AG09309 (cell line): ENCODE measurements at regions not wholly inside any gene's neighbourhood (a gene's known extent, or its start where the extent isn't known, plus 50 kb on each side); places are given as distances from the start of the nearest gene placed in this dataset.

Experiments
- DNase-seq: peaks from one replicate; pipeline ENCODE4 v3.0.0-alpha.2; 2010; ENCODE audit warnings: low read depth
- H3K4me3 ChIP-seq: 2 replicates; pipeline ENCODE4 v1.5.1; 2011; ENCODE audit warnings: mild to moderate bottlenecking, low read depth, low read length, moderate library complexity; ENCODE audit not compliant: control insufficient read depth
- TF ChIP-seq, protein P1 (sequence below): IDR thresholded peaks from 2 replicates; pipeline ENCODE4 v1.5.1; 2011; ENCODE audit warnings: mild to moderate bottlenecking, low read depth, low read length, inconsistent platforms; ENCODE audit not compliant: insufficient read depth, control insufficient read depth; ENCODE audit errors: missing control alignments

DNA sequence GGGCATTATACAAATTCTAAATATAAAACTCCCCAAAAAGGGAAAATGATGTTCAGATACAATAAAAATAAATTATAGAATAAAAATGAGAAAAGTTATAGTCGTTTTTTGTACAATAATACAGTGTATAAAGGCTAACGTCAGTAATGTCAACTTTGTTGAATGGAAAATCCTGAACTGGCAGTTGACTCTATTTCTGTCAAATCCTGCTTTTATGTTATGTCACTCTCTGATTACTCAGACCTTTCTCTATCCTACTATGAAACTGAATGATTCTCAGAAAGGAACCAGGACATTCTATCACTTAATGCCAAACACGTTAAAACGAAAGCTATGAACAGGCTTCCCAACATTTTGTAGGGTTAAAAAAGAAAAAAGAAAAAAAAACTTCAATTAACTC, 636.4 kb downstream of the USP25 start:
- TF ChIP-seq, protein P1, sequence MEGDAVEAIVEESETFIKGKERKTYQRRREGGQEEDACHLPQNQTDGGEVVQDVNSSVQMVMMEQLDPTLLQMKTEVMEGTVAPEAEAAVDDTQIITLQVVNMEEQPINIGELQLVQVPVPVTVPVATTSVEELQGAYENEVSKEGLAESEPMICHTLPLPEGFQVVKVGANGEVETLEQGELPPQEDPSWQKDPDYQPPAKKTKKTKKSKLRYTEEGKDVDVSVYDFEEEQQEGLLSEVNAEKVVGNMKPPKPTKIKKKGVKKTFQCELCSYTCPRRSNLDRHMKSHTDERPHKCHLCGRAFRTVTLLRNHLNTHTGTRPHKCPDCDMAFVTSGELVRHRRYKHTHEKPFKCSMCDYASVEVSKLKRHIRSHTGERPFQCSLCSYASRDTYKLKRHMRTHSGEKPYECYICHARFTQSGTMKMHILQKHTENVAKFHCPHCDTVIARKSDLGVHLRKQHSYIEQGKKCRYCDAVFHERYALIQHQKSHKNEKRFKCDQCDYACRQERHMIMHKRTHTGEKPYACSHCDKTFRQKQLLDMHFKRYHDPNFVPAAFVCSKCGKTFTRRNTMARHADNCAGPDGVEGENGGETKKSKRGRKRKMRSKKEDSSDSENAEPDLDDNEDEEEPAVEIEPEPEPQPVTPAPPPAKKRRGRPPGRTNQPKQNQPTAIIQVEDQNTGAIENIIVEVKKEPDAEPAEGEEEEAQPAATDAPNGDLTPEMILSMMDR: no peak
- DNase-seq: no peak
- H3K4me3 ChIP-seq: no peak overlapping the region

DNA sequence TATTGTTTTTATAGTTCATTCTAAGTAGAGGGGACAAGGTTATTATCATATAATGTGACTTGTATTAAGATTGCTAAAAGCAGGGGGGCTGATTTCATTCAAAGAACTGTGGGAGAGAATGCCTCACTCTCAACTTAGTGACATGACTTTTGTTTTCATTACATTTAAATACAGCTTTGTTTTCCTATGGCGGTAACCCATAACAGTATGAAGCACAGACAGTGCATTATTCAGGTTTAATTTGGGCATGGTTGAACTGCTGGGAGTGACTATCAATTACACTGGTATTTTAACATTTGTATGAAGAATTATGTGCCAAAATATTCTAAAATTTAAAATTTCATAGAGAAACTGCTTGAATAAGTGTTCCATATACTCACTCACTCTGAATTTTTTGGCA, 637.3 kb downstream of the USP25 start:
- TF ChIP-seq, protein P1: no peak

DNA sequence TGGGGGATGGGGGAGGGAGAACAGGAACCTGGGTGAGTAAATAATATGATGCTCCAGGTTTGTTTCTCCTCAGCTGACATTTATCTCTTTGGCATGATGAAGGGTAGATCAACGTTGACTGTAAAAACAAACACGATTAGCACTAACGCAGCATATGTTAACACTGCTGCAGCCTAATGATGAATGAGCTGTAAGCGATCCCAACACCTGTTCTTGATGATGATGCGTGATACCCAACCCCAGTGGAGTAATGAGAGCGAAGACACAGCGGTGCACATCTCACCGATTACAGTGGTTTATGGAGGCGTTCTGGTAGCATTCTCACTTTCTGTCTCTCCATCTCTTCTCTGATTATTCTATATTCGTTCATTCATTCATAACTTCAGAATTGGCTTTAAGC, 640.4 kb downstream of the USP25 start:
- no peak overlapping the region for H3K4me3 ChIP-seq
- no peak for DNase-seq
- TF ChIP-seq, protein P1: no peak

More for the DNA sequence above, 637.3 kb downstream of the USP25 start:
- DNase-seq: no peak
- no peak overlapping the region for H3K4me3 ChIP-seq

DNA sequence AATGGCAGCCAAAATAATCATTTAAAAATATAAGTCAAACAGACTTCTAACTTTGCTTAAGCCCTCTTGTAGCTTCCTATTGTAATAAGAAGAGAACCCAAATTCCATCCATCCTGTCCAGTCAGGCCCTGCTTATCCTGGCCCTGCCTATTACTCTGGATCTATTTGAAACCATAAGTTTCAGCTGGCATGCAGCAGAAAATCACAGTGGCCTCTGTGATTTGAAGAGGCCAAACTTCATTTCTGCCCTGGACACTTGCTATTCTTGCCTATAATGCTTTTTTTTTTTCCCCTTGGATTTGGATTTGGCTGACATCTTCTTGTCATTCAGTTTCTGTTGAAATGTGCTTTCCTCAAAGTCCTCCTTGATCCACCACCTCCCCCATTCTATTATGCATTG, 642.8 kb downstream of the USP25 start:
- no peak overlapping the region for H3K4me3 ChIP-seq
- TF ChIP-seq, protein P1: no peak
- DNase-seq: no peak

DNA sequence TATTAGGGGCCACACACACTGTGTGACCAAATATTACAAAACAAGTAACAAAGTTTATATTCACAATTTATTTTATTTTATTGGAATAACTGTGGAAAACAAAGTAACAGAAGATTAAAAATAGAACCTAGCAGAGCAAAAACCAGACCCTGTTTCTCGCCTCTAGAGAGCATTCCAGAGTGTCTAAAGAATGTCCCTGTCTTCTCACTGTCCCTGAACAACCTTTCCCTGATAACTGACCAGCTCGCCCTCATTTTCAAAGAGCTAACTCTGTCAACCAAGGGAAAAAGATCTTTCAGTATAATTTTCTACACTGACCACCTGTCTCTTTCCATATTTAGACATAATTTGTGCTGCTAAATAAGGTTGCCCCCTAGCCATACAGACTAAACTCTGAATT, 646.9 kb downstream of the USP25 start:
- no peak for DNase-seq
- H3K4me3 ChIP-seq: no peak overlapping the region
- TF ChIP-seq, protein P1: no peak

DNA sequence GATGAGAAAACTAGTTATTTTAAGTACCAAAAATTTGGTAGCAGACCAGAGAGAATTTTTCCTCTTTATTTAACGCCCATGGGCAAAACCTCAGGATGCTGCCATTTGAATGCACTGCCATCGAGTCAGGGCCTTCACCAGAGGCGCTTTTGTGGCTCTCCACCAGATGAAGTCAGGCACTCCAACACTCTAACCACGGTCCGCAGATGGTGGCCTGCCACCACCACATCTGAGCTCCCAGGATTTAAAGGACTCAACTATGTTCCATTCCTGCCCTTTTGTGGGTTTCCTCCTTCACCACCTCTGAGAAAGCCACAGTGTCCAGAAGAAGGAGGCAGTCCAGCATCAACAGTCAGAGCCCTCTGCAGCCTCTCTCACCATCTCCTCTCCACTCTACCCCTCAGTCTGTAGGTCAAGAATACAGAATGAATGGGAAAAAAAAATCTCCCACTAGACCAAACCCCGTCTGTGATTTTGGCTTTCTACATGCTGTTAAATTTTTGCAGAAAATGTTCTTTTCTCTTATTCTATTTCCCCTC, 647.4 kb downstream of the USP25 start:
- TF ChIP-seq, protein P1: no peak
- H3K4me3 ChIP-seq: no peak overlapping the region
- DNase-seq: no peak

DNA sequence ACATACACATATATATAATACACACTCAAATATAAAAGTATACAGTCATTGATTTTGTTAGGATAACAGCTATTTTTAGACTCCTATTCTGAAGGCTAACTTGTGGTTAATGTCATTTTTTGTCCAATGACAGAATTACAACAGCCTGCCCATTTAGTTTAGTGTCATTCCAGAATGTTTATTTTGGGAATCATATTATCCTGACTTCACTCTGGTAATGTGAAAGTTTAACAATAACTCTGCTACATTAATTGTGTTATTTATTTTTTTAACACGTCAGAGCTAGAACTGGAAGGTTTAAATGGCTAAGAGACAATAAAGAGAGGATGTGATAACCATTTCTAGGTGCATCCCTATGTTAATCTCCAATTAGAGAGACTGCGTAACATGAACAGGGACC, 648.1 kb downstream of the USP25 start:
- TF ChIP-seq, protein P1: no peak
- no peak for DNase-seq
- no peak overlapping the region for H3K4me3 ChIP-seq
